ENCODE measurements at regions not wholly inside any gene's neighbourhood (a gene's known extent, or its start where the extent isn't known, plus 50 kb on each side); places are given as distances from the start of the nearest gene placed in this dataset.

DNA sequence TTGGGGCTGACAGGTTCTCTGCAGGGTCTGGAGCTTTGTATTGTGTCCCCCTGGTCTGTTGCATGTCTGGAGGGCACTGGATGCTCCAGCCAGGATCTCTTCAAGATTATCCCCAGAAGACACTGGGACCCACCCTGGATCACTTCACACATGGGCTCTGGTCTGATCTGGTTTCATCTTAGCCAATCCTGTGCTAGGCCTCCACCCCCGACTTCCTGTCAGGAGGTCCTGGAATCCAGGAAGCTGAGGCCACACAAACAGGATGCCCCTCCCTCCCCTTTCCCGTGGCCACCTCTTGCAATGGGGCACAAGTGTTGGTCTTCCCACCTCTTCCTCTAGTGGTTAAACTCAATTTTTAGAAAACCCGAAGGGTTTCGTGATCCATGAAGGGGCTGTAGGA is 242.6 kb upstream of the MVB12B start:
- Histone ChIP-seq H3K79me2 (ENCODE audit: control insufficient read depth, insufficient read depth, low read length) (no peaks in the 10 kb centered on the region), H3K4me3 (replicated peaks in 1 of 3; ENCODE audit: insufficient read depth in 1 of 3, low read depth in 1 of 3, low read length in 3 of 3) (no peak overlapping the region), H3K4me1 (ENCODE audit: control insufficient read depth, extremely low read depth, insufficient read depth, low read length) (no peaks in the 10 kb centered on the region), H3K9me3 (replicated peaks; ENCODE audit: control insufficient read depth, insufficient read depth, low read length) (no peaks in the 10 kb centered on the region), H2AFZ (ENCODE audit: low read depth, low read length) (no peak overlapping the region), H3K36me3 (ENCODE audit: control insufficient read depth in 2 of 2, extremely low read depth in 1 of 2, insufficient read depth in 2 of 2, low read length in 2 of 2) (no peaks in the 10 kb centered on the region), H3K9me1 (replicated peaks; ENCODE audit: control insufficient read depth, extremely low read depth, insufficient read depth, low read length) (no peaks in the 10 kb centered on the region), H3K27me3 (ENCODE audit: control insufficient read depth in 2 of 2, insufficient read depth in 2 of 2, low read length in 2 of 2) (no peaks in the 10 kb centered on the region), H3K27ac (ENCODE audit: insufficient read depth, low read depth, low read length) (no peak overlapping the region), H4K20me1 (replicated peaks; ENCODE audit: control insufficient read depth, extremely low read depth, insufficient read depth, low read length) (no peaks in the 10 kb centered on the region), H3K4me2 (ENCODE audit: insufficient read depth, low read length) (no peak overlapping the region), H3K9ac (replicated peaks; ENCODE audit: extremely low read depth, insufficient read depth, low read length) (no peak overlapping the region)
- BruUV-seq (replicated peaks) = no TSS peak
- FAIRE-seq (no peak), DNase-seq (ENCODE audit: low read depth, low spot score) (no peak)
- ChIA-PET POLR2A (no interaction called here), CTCF (no interaction called here)
- no peak for TF ChIP-seq POLR2A (IDR thresholded peaks at IDR 0.05; ENCODE audit: low read depth, low read length)
- TF ChIP-seq MYC (IDR thresholded peaks at IDR 0.05; ENCODE audit: low read depth, low read length) = no peak
- TF ChIP-seq GATA2 (IDR thresholded peaks at IDR 0.05; ENCODE audit: insufficient read depth, insufficient read length, low read depth, low read length) = no peak
- no peak for TF ChIP-seq CTCF (IDR thresholded peaks at IDR 0.05; ENCODE audit: extremely low read depth in 1 of 2, insufficient read depth in 1 of 2, low read depth in 1 of 2, low read length in 2 of 2)
- no peak for TF ChIP-seq POLR2AphosphoS5 (IDR thresholded peaks at IDR 0.05; ENCODE audit: insufficient read depth, low read depth, low read length)
- no peak for TF ChIP-seq JUN (IDR thresholded peaks at IDR 0.05; ENCODE audit: borderline replicate concordance, insufficient read depth, insufficient read length, low read depth)
- no peak for TF ChIP-seq EZH2 (IDR thresholded peaks at IDR 0.05; ENCODE audit: borderline replicate concordance, low read depth, low read length, severe bottlenecking)
- no peak for TF ChIP-seq MAX (IDR thresholded peaks at IDR 0.05; ENCODE audit: insufficient read depth, insufficient read length)
- TF ChIP-seq FOS (IDR thresholded peaks at IDR 0.05; ENCODE audit: borderline replicate concordance, insufficient read depth, low read length) = no peak
- intact Hi-C loops (cut with micrococcal nuclease) = no loop called here
- dilution Hi-C loops (cut with MboI; ENCODE audit: extremely low pct_ligation_motif_present, low sequenced_read_pairs) = no loop called here

Data from endothelial cell of umbilical vein (primary cell).